GM19395 (cell line): ENCODE measurements at regions not wholly inside any gene's neighbourhood (a gene's known extent, or its start where the extent isn't known, plus 50 kb on each side); places are given as distances from the start of the nearest gene placed in this dataset.
"Not testable (repeated sequence)": the region's sequence is repeated elsewhere in the genome, so short reads cannot be mapped to it uniquely, and the experiment has no call there.

Experiments
- ATAC-seq: cut with Tn5 transposase; IDR thresholded peaks from one replicate; pipeline ENCODE4 v1.9.1; 2021; ENCODE audit warnings: mild to moderate bottlenecking, moderate library complexity; ENCODE audit not compliant: unreplicated experiment

DNA sequence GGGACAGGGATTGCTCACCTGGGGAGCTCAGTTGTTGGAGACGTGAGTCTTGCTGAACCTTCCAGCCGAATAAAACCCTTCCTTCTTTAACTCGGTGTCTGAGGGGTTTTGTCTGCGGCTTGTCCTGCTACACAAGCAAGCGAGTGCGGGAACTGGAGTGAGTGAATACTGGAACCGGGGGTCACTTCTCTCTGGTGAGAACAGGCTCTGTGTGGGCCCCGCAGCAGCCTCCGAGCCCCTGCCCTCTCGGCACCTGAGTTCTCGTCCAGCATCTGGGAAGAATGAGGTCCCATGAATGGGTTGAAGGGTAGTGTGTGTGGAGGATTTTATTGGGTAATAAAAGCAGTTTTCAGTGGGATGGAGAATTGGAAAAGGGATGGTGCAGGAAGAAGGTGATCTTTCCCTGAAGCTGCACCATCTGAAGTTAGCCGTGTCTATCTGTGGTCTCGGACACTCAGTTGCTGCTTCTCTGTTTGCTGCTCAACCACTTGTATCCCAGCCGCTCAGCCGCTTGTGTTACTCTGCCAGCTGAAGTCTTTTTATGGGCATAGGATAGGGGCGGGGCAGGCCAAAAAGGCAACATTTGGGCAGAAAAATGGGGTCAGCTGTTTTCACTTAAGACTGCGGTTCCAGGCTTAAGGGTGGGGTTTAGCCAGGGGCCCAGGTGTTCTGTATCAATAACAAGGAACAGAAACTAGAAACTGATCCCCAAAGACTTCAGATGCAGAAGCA, 450.6 kb upstream of the CAMK1G start:
- ATAC-seq = no peak

DNA sequence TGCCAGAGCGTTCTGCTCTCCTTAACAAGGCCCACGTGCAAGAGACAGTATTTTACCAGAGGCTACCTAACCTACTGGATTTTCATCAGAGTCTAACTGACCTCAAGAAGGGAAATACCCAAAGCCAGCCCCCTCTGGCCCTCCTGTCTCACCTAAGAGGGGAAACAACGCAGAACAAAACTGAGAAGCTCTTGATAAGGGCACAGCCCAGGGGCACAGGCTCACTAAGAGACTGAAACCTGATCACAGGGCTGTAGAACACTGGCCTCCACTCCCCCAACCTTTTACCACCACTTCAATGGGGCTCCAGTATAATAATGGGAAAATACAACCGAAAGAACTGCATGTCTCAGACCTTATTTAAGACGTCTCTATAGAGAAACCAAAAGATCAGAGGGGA, 449.5 kb upstream of the CAMK1G start:
- peak; percentile 85 for ATAC-seq

DNA sequence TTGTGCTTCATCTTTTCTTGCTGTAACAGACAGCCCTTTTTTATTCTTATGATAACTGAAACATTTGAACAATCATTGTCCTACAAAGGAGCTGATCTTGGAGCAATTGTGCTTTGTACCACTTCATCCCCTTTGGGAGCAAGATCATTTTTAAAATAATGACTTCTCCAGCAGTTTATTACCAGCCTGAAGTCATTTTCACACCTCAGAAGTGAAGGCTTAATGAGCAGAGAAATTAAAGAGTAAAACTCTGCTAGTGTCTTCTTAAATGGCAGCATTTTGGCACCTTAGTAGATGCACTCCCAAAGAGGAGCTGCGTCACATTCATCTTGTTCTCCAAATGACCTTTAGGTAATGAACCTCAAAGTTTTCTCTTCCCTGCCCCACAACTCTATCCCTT, 439.6 kb upstream of the CAMK1G start:
- ATAC-seq = no peak

DNA sequence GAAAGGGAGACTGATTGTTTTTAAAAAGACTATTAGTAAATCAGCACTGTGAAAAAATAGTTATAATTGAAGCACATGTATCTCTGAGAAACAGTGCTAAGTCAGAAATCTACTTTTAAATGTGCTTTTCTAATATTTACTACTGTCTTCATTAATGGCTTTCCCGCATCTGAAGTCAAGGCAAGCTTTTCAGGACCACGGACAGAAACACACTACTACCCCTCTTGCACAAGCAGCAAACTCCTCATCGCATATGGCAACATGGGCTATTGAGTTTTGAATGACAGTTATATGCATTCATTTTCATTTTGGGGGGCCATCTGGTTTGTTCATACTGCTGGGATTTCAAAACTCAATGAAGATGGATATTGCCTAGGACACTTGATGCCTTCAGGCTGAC, 433.4 kb upstream of the CAMK1G start:
- ATAC-seq = no peak

DNA sequence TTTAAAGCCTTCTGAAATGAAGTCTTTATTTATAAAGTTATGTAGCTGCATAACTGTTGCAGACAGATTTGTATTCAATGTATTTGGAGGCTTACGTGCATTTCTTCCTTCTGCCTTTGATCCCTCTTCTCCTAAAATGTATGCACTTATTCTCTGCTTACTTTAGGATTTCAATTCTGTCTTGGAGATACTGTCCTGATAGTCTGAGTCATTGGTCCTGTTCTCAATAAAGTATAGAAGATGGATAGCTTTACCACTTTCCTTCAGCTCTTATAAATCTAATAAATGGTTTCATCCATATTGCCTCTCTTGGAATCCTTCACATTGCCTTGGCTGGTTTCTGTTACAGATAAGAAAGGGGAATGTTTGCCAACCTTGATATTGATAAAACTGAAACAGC, 430.1 kb upstream of the CAMK1G start:
- no peak for ATAC-seq

DNA sequence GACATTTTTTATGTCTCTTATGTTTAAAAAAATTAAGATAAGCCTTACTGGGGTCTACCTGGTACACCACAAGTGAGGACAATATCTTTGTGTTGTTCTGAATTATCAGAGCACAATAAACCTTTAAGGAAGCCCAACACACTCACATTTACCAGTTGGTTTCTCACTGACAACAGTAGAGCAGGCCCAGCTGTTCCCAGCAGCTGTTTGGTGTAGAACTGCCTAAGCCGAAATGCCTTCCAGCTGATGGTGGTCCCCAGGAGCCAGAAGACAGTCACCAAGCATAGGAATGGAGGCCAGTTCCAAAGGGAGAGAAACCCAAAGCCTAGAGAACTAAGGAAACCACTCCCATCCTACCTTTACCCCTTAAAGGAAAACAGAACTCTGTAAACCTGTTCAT, 428.6 kb upstream of the CAMK1G start:
- ATAC-seq = no peak

DNA sequence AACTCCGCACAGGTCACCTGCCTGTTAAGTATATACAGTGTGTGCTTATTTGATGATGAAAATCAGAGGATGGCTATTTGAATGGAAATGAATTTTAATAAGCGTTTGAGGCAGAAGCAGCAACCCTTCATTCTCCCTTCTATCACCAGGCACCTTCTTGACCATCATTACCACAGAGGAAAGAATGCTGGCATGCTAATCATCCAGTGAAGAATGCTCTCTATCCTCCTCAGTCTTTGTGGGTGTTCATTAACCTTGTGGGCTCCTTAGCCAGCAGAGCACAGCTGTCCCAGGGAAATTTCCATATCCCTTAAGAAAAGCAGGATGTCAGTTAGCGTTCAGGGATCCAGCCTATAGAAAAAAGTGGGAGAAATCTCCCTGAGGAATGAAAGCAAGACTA, 428.0 kb upstream of the CAMK1G start:
- no peak for ATAC-seq

DNA sequence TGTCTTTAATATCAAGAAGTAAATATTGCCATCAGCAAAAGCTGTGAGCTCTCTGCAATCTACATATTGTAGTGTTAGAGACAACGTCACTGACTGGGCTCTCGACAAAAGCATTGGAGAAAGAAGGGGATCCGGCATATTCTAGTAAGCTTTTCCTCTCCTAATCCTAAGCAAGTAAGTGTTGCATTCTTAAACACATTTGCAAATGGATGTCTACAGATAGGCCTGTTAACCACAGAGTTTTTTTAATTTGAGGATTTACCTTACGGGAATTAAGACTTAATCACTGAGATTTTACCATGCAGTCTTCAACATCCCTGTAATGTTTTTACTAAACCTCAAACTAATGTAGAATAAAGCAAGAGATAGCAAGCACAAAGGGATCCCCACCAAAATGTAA, 426.5 kb upstream of the CAMK1G start:
- ATAC-seq = no peak

DNA sequence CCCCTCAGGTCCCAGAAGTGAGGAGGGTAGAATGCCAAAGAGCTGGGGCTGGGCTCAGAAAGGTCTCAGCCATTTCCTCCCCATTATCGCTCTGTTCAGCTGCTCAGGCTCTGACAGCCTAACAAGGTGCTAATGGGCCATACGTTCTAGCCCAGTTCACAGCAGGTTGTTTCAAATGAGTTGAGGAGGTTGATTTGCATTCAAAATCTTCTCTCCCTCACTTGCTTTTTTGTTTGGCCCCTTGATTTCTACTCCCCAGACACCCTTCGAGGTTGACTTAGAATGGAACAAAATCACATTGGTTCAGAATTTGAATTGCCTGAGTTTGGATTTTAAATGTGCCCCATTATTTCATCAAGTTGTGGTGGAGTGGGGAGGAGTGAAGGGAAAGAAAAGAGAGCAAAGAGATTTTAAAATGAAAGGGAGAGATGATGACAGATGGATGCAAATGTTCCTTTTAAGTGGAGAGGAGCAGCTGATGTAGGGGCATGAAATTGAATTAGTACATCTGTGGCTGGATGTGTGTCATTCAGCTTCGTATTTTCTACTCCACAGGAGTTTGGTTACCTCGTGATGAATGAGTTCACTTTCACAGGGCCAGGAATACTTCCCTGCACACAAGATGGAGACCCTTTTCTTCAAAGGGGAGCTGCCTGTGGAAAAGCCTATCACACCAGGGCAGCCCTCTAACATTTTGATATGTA, 425.8 kb upstream of the CAMK1G start:
- ATAC-seq = no peak

DNA sequence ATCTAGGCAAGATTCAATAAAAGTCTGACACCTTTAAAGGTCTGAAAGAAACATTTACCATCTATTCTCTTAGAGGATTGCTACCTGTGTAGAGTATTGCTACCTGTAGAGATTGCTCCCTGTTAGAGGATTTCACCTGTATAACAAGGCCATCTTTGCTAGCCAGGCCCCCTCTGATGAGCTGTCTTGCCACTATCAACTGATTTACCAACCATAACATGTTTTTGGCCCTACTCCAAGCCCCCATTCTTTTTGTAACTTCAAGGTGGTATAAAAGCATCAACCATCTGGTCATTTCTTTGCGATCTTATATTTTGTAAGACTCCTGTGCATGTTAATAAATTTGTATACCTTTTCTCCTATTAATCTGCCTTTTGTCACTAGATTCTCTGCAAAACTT, 424.7 kb upstream of the CAMK1G start:
- ATAC-seq = no peak

DNA sequence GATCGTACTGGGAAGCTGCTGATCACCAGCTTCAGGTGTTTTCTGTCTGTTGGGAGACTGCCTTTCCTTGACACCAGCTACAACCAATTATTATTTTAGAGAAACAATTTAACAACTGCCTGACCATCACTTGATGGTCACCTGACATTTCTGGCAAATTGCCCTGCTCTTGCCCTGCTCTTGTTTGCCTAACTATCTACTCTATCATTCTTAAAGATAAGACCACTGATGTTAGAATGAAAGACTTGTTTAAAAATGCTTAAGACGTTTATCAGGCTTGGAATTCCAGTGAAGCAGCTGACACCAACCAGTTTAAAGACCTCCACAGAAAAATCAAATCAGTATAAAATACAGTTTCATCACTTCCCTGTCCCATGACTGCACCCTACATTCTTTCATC, 423.3 kb upstream of the CAMK1G start:
- no peak for ATAC-seq

DNA sequence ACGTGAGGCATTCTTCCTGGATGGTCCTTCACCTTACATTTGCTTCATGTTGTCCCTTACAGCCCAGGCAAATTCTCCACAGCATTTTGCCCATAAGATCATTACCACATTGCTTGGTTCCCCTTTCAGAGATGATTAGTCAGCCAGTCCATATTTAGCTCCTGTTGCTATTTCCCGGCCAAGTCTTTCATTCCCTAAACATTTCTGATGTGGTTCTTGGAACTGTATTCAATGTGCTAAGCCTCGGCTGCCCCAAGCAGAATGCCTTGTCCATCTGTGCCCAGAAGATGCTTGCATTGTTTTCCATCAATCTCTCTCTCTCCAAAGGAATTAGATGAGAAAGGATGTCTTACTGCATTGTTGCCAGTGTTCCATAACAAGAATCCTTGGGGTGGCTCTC, 420.9 kb upstream of the CAMK1G start:
- ATAC-seq = no peak

DNA sequence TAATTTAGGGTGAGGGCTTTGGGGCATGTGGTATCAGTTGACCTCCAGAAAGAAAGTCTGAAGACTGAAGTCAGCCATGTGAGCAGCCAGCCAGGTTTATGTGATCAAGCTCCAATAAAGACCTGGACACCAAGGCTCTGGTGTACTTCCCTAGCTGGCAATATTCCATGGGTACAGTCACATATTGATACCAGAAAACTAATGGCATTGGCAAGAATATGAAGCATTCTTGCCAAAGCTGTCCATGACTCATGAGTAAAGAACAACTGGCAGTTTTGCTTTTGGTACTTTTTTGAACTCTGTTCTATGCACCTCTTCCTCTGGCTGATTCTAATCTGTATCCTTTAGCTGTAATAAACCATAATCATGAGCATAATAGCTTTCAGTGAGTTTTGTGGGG, 415.3 kb upstream of the CAMK1G start:
- ATAC-seq = no peak

DNA sequence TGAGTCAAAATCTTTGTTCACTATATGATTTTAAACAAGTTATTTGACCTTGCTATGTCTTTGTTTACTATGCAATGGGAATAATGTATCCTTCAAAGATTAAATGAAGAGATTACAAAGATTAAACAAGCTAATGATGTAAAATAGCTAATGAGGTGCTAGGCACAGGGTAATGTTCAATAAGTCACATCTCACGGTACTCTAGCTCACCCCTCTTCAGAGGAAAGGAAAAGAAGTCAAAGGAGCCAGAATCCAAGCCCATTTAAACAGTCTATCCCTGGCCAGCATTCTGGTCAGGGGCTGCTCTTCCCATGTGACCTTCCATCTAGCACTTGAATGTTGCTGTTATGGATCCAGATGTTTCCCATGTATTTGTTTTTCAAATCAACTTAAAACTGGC, 412.4 kb upstream of the CAMK1G start:
- no peak for ATAC-seq

DNA sequence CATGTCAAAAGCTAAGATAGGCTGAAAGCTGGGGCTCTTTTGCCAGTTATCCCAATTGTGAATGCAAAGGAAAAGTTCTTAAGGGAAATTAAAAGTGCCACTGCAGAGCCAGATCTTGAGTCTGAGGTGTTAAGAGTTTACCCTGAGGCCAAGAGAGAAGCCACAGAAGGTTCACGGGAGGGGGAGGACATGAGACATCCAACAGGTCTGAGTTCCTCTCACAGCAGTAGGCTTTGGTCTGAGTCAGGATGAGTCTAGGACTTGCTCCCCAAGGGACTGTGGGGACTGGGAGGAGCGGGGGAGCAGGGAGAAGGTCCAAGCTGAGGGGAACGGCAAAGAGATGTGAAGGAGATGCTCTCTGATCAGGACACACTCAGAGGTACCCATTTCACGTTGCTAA, 411.2 kb upstream of the CAMK1G start:
- no peak for ATAC-seq

DNA sequence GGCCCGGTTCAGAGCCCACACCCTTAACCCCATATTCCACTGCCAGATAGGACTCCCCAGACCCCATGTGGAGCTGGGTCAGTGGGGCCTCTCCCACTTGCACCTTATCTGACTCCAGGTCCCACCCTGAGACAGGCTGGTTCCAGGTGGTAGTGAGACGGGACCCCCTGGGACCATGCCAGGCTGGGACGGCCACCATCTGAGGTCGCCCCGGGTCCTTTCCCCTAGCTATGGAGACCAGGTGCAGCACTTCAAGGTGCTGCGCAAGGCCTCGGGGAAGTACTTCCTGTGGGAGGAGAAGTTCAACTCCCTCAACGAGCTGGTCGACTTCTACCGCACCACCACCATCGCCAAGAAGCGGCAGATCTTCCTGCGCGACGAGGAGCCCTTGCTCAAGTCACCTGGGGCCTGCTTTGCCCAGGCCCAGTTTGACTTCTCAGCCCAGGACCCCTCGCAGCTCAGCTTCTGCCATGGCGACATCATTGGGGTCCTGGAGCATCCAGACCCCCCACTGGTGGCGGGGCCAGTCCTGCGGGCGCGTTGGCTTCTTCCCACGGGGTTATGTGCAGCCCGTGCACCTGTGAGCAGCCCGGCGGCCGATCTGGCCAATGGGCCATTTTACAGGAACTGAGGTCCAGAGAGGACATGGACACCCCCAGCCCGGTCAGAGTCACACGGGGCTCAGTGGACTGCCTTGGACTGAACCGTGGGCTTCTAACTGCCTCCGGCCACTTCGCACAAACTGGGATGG, 410.5 kb upstream of the CAMK1G start:
- ATAC-seq = not testable (repeated sequence)

DNA sequence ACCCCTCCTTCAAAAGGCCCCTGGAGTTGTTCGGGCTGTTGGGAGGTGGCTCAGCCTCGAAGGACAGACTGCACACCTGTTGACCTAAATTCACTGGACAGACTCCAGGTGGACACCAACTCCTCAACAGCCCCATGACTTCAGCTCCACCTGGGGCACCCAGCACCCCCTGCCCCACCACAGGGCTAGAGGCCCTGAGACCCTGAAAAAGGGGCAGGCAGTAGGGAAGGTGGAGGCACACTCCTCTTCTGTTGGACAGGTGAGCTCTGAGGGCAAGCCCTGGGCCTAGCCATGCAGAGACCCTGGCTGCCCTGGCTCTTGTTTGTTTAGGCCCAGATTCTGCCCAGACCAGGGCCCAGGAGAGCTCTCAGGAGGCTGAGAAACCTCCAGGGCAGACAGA, 409.7 kb upstream of the CAMK1G start:
- ATAC-seq = not testable (repeated sequence)

DNA sequence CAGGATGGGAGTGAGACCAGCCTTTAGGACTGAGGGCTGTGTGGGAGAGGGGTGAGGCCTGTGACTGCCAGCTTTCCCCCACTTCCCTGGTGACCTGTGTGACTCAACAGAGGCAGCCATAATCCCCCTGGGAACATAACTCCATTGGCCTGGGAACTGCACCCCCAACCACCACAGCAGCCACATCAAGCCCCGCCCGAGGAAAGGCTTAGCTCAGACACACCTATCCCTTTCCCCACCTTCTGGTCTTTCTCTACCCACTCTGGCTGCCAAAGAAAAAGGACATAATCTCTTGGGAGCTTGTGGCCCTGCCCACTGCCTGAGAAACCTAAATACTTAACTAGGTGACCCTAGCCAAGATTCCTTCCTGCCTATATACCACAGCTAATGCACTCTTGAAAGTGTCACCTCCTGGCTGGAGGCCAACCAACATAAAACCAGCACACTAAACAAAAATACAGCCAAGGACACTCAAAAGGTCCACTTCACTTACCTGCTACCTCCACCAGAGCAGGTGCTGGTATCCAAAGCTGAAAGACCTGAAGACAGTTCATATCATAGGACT, 406.6 kb upstream of the CAMK1G start:
- no peak for ATAC-seq

DNA sequence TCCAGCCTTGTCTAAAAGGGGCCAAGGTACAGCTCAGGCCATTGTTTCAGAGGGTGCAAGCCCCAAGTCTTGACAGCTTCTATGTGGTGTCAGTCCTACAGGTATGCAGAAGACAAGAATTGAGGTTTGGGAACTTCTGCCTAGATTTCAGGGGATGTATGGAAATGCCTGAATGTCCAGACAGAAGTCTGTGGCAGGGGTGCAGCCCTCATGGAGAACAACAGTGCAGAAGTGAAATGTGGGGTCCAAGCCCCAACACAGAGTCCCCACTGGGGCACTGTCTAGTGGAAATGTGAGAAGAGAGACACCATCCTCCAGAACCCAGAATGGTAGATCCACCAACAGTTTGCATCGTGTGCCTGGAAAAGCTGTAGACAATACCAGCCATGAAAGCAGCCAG, 400.3 kb upstream of the CAMK1G start:
- ATAC-seq = no peak

DNA sequence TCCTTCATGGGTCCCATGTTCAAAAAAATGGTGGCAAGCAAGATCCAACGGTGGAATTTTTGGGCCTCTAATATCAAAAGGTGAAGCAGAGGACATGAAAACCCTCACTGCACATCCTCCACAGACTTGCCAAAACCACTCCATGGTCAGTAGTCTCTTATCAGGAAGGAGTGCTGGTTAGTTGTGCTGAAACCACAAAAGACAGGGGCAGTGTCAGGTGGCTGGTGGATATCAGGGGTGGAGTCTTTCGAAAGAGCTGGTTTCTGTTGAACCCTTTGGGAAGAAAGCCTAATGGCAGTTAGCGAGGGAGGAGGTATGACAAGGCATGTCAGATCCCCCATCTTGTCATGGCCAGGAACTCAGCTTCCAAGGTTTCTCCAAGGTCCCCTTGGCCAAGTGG, 395.9 kb upstream of the CAMK1G start:
- ATAC-seq = no peak

DNA sequence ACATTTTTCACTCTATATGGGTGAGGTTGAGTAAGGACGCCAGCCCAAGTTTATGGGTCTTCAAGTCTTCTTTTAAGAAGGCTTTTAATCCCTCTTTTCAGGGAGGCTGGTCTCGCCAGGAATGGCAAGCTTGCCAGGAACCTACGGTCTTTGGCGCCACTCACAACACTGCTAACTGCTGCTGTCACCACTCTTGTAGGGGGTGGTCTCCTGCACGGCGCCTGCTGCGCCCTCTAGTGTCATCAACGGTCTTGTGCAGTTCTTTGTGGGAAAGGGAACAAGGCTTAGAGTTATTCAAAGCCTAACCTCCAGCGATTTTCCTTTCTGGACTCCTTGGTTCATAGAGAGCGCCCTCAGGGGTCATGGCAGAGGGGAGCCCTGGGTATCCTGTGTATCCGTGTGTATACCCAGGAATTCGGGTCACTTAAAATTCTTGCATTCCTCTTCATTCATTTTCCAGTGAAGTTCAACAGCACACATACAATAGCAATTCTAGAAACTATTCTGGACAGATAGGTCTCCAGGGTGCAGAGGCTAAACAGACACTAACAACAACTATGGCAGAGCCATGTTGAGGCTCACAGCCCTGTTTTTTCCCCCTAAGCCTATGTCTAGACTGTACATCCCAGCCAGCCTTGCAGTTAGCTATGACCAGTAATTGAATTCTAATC, 392.8 kb upstream of the CAMK1G start:
- ATAC-seq = peak; percentile 99
